Neural crest cell (in vitro differentiated cells): ENCODE measurements at regions not wholly inside any gene's neighbourhood (a gene's known extent, or its start where the extent isn't known, plus 50 kb on each side); places are given as distances from the start of the nearest gene placed in this dataset.

Experiments
- DNase-seq: peaks from one replicate; pipeline ENCODE4 v3.0.0; 2021; ENCODE audit warnings: low read depth, mixed read lengths, low spot score
- H3K27ac Mint-ChIP-seq: one replicate; pipeline ENCODE4 v1.8.0; 2021; ENCODE audit warnings: mild to moderate bottlenecking, mixed read lengths; ENCODE audit not compliant: unreplicated experiment
- H3K27me3 Mint-ChIP-seq: 2 replicates; pipeline ENCODE4 v1.8.0; 2021; ENCODE audit warnings: low read depth, mild to moderate bottlenecking, mixed read lengths
- H3K36me3 Mint-ChIP-seq: 2 replicates; pipeline ENCODE4 v1.8.0; 2021; ENCODE audit warnings: low read depth, mild to moderate bottlenecking, mixed read lengths
- H3K4me1 Mint-ChIP-seq: 2 replicates; pipeline ENCODE4 v1.8.0; 2021; ENCODE audit warnings: mixed read lengths
- H3K4me3 Mint-ChIP-seq: one replicate; pipeline ENCODE4 v1.8.0; 2021; ENCODE audit warnings: mild to moderate bottlenecking, mixed read lengths
- H3K9me3 Mint-ChIP-seq: 2 replicates; pipeline ENCODE4 v1.8.0; 2021; ENCODE audit warnings: mixed read lengths
- CTCF ChIP-seq: fragments of 200-600 bp; sonication (generic); conservative IDR thresholded peaks from 2 replicates; pipeline ENCODE4 v1.5.0; 2021; ENCODE audit warnings: antibody characterized with exemption, mild to moderate bottlenecking

- H3K4me3 Mint-ChIP-seq, result no peak overlapping the region
- peaks cover 3% of the 10 kb centered on the region for H3K9me3 Mint-ChIP-seq
- H3K4me1 Mint-ChIP-seq, result peaks cover 13% of the 10 kb centered on the region
- no peaks in the 10 kb centered on the region for H3K36me3 Mint-ChIP-seq
- H3K27me3 Mint-ChIP-seq, result no peaks in the 10 kb centered on the region
- no peak for TF ChIP-seq CTCF
- peak overlapping the region; percentile 64 for H3K27ac Mint-ChIP-seq
- no peak for DNase-seq
Measured at GRCh38 chr13:112185466-112185865, 118.5 kb downstream of the SOX1 start.

DNA sequence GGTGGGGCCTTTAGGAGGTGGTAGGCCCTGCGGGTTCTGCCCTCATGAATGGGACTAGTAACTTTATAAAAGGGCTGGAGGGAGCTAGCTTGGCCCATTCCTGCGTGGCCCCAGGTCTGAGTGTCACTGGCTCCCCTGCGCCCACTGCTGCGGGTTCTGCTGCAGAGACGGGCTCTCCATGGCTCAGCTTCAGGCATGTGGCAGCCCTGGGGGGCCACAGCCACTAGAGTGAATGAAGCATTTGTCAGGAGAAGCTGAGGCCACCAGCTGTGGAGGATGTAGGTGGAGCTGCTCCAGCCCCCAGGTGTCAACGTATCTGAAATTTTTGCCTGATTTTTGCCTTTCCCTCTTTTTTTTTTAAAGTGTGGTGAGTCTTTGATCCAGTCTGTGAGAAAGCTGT is 119.1 kb downstream of the SOX1 start:
- Mint-ChIP-seq H3K4me3 (no peak overlapping the region), H3K27ac (no peak overlapping the region), H3K27me3 (no peaks in the 10 kb centered on the region), H3K36me3 (no peaks in the 10 kb centered on the region), H3K4me1 (peaks cover 11% of the 10 kb centered on the region), H3K9me3 (peaks cover 3% of the 10 kb centered on the region)
- no peak for DNase-seq
- TF ChIP-seq CTCF, result no peak

GRCh38 chr13:112187527-112188297 is 120.8 kb downstream of the SOX1 start:
- Mint-ChIP-seq H3K27me3 (no peaks in the 10 kb centered on the region), H3K36me3 (no peaks in the 10 kb centered on the region), H3K4me3 (no peak overlapping the region), H3K9me3 (peaks cover 13% of the 10 kb centered on the region), H3K27ac (no peak overlapping the region), H3K4me1 (peaks cover 4% of the 10 kb centered on the region)
- TF ChIP-seq CTCF, result no peak
- DNase-seq, result no peak

DNA sequence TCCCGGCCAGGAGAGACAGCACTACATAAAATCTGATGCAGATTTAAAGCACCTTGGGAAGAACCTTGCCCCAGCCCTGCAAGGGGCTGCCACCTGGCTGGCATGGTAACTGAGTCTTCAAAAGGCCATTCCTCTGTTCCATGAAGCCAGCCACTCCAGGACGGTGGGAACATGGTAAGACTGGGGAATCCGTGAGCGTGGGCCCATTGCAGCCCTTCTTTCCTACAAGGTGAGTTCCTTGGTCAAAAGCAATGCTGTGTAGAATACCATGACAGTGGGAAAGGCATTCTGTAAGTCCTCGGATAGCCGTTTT is 121.3 kb downstream of the SOX1 start:
- H3K9me3 Mint-ChIP-seq, result peaks cover 19% of the 10 kb centered on the region
- no peak overlapping the region for H3K27ac Mint-ChIP-seq
- no peak for DNase-seq
- no peaks in the 10 kb centered on the region for H3K27me3 Mint-ChIP-seq
- peaks cover 4% of the 10 kb centered on the region for H3K4me1 Mint-ChIP-seq
- H3K4me3 Mint-ChIP-seq, result no peak overlapping the region
- peaks cover 5% of the 10 kb centered on the region for H3K36me3 Mint-ChIP-seq
- TF ChIP-seq CTCF, result no peak

DNA sequence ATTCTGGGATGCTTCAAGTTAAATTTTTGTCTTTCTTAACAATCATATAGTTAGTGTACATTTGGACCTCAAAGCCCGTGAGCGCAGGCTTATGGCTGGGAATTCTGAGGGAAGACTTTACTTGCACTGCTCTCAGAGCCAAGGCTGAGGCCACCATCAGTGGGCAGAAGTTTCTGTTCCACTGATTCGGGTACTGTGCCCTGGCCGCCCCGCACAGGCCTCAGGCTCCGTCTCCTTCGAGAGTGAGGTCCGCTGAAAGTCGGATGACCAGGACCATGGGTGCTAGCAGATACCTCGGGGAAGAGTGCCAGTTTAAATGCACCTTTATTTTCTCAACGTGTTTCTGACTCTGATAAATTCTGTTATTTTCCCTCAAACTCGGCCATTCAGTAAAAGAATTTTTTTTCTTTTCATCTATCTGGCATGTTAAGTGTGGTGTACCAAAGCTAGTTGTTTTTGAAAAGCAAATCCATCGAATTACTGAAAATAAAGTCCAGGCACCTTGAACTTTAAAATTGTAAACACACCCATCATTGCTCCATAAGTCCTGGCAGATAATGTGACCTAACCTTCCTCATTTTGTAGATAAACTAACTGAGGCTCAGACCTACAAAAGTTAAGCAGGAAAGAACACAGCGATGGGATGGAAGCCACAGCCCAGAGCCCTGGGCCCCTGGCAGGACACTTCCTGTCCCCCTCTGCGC is 126.7 kb downstream of the SOX1 start:
- H3K4me1 Mint-ChIP-seq, result no peaks in the 10 kb centered on the region
- DNase-seq, result no peak
- H3K4me3 Mint-ChIP-seq, result no peak overlapping the region
- no peak overlapping the region for H3K27ac Mint-ChIP-seq
- H3K27me3 Mint-ChIP-seq, result peaks cover 2% of the 10 kb centered on the region
- peaks cover 19% of the 10 kb centered on the region for H3K9me3 Mint-ChIP-seq
- peaks cover 6% of the 10 kb centered on the region for H3K36me3 Mint-ChIP-seq
- no peak for TF ChIP-seq CTCF
